ENCODE measurements at regions not wholly inside any gene's neighbourhood (a gene's known extent, or its start where the extent isn't known, plus 50 kb on each side); places are given as distances from the start of the nearest gene placed in this dataset.
"Not testable (repeated sequence)": the region's sequence is repeated elsewhere in the genome, so short reads cannot be mapped to it uniquely, and the experiment has no call there.

DNA sequence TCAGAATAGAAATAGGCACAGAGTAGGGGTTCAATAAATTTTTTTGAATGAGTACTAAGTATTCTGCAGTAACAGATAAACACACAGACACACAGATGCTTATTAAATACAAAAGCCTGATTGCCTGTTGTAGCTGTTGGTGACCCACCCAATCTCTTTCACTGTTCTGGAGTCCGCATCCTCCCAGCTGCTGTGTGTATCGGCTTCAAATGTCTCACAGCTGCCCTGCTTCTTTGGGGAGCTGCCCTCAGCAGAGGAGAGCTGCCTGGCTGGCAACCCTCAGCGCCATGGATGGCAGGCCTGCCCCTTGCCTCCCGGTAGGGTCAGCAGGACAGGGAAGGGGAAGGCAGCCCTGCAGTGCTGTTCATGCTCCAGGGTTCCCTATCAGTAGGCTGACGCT, 50.5 kb upstream of the PRNP start:
- no peak for DNase-seq

- no peak for DNase-seq
Observed at GRCh38 chr20:4635342-4635741, 50.9 kb upstream of the PRNP start.

DNA sequence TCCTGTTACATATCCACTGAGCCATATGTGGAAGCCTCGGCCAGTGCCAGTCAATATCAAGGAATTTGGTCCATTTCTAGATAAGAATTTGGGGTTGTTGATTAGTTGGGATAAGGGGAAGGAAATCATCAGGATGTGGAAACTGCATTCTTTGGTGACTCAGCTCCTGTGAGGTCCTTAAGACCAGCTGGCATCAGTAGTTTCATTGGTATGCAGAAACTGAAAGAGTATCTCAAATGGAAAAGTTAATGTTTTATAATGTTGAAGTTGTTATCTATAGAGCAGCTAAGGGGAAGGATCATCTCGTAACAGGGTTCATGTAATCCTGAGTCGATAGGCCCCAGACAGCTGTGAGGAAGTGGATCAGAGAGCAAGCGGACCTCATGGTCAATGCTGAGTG, 52.5 kb upstream of the PRNP start:
- DNase-seq: peak; percentile 81

DNA sequence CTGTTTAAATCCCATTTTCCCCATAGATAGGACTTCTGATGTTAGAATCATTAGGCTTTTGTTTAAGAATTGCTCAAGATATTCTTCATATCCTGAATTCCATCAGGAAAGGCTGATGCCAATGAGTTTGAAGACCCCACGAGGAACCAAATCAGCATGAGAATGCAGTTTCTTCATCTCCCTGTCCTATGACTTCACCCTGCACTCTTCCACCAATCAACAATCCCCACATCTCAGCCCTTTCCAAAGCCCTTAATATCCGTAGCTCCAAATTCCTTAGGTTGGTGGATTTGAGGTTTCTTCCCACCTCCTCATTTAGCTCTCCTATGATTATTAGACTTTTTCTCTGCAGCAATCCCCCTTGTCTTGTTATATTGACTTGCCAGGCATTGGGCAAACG, 52.9 kb upstream of the PRNP start:
- peak; percentile 52 for DNase-seq

DNA sequence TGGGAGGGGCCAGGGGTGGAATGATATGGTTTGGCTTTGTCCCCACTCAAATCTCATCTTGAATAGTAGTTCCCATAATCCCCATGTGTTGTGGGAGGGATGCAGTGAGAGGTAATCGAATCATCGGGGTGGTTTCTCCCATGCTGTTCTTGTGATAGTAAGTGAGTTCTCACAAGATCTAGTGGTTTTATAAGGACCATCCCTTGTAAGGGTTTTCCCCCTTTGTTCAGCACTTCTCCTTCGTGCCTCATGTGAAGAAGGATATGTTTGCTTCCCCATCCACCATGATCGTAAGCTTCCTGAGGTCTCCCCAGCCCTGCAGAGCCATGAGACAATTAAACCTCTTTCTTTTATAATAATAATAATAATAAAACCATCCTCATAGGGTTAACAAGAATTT, 53.4 kb upstream of the PRNP start:
- no peak for DNase-seq

DNA sequence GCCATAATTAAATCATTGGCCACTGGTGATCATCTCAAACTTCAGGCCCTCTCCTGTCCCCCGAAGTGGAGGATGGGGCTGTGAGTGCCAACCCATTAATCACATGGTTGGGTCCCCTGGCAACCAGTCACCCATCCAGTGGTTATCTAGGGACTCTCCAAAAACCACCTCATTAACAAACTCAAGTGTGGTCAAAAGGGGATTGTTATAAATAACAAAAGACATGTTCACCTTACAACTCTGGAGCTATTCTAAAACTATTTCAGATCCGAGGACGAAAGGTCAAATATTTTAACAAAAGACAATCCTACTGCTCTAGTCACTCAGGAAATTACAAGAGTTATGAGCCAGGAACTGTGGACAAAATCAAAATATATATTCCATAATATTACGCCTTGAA, 60.0 kb upstream of the PRNP start:
- no peak for DNase-seq

- DNase-seq: no peak
Observed at GRCh38 chr20:4625687-4626086, 60.6 kb upstream of the PRNP start.

- DNase-seq: not testable (repeated sequence)
Observed at GRCh38 chr20:4624675-4625336, 61.5 kb upstream of the PRNP start.

DNA sequence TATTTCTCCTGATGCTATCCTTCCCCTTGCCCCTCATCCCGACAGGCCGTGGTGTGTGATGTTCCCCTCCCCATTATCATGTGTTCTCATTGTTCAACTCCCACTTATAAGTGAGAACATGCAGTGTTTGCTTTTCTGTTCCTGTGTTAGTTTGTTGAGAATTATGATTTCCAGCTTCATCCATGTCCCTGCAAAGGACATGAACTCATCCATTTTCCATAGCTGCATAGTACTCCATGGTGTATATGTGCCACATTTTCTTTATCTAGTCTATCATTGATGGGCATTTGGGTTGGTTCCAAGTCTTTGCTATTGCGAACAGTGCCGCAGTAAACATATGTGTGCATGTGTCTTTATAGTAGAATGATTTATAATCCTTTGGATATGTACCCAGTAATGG, 67.1 kb upstream of the PRNP start:
- DNase-seq: not testable (repeated sequence)

DNA sequence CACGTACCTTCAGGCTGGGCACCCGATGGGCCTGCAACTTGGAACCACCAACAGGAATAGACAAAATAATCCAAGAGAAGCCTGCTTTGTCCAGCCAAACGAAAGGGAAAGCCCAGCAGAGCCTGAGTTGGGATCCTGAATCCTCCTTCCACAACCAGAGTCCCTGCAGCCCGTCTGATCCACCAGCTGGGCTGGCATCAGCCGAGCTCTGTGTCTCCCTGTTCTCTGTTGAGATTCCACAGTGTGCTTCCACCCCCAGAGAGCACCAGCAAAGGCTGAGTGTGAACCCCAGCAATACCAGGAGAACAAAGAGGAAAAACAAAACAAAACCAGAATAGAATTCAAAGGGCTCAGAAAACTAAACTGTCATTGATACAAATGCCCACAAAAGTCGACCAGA, 68.8 kb upstream of the PRNP start:
- DNase-seq: no peak

- no peak for DNase-seq
Observed at GRCh38 chr20:4617019-4617418, 69.2 kb upstream of the PRNP start.

DNA sequence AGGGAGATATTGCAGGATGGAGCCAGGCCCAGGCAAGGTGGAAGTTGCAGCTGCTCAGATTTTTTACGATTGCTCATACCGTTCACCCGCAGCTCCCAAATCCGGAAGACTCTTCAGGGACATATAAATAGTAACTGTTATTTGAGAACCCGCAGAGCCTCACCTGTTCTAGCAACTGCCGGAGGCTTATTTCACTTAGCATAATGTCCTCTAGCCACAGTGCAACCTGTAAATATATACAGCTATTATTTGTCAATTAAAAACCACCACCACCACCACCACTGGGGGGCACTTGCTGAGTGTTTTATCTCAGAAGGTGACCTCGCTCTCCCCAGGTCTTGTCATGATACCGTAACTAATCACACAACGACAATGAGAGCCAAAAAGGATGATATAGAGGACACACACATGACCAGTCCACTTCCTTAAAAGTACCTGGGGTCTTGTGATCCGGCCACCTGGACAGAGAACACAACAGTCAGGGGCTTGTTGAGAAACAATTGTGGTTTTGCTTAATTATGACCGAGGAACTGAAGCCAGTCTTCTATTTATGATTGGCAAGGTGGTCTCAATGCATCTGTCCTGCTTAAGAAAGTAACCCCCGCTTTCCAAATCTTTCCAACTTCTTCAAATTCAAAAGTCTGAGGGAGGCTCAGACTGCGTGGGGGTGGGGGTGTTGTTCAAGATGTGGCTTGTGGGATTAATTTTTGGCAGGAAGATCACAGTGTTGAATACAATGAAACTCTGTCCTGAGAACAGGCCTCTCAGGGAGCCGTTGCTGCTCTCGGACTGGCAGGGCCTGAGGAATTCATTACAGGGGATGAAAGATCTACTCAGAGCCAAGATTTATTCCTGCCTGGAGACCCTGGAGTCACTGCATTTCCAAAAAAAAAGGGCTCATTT, 72.3 kb upstream of the PRNP start:
- no peak for DNase-seq

GRCh38 chr20:4613184-4613583, 73.1 kb upstream of the PRNP start:
- DNase-seq: no peak

GRCh38 chr20:4610871-4611270, 75.4 kb upstream of the PRNP start:
- DNase-seq: no peak

GRCh38 chr20:4609511-4609910, 76.7 kb upstream of the PRNP start:
- no peak for DNase-seq

DNA sequence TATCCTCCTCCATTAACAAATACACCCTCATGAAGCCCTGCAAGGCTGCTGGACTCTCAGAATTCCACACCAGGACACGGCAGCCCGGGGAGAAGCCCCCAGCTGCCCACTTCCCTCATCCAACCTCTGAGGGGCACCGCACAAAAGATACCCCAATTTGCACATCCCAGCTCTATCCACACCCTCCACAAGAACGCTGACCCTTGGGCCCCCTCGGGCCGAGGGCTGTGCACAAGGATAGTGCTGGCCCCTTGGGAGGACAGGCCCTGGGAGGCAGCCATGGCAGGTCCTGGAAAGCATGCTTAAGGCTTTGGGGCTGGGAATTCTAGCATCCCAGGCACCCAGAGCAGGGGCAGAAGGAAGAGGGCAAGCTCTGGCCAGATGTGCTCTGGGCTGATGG, 77.4 kb upstream of the PRNP start:
- DNase-seq: no peak

- DNase-seq: no peak
Observed at GRCh38 chr20:4607287-4607713, 79.0 kb upstream of the PRNP start.

DNA sequence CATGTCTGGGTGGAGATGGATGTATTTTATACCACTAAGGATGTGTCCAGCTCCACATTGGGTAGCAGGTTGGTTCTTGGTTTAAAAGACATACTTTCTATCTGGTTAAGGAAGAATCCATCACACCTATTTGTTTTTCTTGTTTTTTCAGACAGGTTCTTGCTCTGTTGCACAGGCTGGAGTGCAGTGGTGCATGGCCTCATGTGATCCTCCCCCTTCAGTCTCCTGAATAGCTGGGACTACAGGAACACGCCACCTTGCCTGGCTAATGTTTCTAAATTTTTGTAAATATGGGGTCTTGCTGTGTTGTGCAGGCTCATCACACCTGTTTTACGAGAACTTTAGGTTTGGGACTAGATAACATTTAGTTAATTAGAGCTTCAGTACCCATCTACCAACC, 80.2 kb upstream of the PRNP start:
- DNase-seq: no peak

DNA sequence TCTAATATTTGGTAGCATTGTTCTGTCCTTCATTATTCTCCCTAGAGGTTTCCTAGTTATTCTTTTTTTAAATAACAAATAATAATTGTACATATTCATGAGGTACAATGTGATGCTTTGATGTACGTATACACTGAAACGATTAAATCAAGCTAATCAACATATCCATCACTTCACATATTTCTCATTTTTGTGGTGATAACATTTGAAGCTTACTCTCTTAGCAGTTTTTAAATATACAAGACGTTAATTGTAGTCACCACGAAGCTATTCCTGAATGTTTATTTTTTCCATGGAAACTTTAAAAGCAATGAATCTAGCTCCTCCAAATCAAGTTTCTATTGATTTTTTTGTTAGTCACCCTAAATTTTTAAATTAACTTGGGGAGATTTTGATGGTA, 81.1 kb upstream of the PRNP start:
- no peak for DNase-seq

- no peak for DNase-seq
Observed at GRCh38 chr20:4604580-4604979, 81.7 kb upstream of the PRNP start.

DNA sequence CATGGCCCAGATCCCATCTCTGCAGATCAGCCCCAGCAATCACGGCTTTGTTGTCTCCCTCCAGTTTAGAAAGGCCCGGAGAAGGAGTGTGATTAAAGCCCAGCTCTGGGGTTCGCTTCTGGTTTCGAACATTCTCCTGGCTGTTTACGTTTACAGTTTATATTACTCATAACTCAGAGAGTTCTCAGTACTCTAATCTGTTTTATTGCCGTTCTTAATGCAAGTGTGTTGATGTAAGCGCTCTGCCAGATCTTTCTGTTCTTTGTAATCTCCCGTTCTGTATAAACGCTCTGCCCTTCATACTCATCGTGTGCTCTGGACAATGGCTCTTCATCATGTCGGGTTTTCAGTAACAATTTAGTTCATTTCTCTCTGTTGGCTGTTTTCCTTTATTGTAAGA, 82.5 kb upstream of the PRNP start:
- DNase-seq: no peak

DNA sequence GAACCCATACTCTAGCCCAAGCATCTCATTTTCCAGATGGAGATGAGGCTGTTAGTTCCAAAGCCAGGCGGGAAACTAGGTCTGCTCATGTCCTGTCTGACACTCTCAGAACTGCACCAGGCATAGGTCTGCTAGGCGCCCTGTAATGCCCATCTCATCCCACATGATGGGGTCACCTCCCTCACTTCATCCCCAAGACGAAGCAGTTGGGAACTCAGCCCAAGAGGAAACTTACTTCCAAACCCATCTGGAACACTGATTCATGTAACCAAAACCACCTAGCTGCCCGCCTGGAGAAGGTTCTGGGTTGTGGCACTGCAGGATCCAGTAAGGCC, 84.0 kb upstream of the PRNP start:
- DNase-seq: no peak

DNA sequence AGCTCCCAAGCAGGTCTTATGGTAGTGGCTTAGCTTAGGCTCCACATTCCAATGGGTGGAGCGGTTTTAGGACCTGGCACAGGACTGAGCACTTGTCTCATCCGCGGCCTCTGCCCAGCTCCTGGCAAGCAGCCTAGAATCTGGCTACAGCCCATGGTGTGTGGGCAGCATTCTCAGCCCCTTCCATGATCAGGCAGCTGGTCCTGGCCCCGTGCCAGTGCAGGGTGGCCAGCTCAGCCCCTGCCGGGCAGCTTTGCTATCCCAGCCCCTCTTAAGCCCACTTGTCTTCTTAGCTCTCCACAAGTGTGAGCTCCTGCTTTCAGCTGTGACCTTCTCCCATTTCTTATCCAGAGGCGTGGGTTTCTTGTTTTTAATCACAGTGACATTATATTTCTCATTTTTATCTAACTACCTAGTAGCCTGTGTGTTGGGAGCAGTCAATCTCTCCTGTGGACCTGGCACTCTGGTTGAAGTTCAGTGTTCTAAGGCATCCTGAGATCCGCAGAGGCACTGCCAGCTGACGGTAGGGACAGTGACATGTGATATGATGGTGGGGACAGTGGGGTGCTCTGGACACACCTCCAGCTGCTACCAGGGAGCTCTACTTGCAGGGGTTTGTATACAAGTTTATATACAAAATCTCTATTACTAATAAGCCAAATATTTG, 84.5 kb upstream of the PRNP start:
- DNase-seq: peak; percentile 61

All from NCI-H226 (cell line).